GM20000 (cell line): ENCODE measurements at regions not wholly inside any gene's neighbourhood (a gene's known extent, or its start where the extent isn't known, plus 50 kb on each side); places are given as distances from the start of the nearest gene placed in this dataset.

Experiments
- DNase-seq: peaks from one replicate; pipeline ENCODE4 v3.0.0; 2012; ENCODE audit warnings: low spot score
- TF ChIP-seq, protein P1 (sequence below): IDR thresholded peaks from 2 replicates; pipeline ENCODE4 v1.5.1; 2012; ENCODE audit warnings: mild to moderate bottlenecking, control low read depth; ENCODE audit errors: extremely low read depth, missing control alignments

DNA sequence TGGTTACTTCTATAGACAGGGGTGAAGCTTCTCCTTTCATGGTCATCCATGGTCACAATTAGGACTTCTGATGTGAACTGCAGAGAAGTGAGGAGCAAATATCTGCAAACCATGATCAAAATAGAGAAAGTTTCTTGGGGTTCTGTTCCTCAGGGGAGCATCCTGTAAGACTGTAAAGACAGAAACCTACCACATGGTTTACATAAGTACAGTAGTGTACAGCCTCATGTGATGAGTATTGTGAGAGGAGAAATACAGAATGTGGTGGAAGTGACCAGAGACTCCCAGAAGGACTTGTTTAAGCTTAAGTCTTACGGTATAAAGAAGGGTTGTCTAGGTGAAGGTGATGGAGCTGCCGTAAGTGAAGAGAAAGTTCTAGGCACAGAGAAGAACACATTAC is 484.7 kb downstream of the LRIG3 start:
- TF ChIP-seq, protein P1, sequence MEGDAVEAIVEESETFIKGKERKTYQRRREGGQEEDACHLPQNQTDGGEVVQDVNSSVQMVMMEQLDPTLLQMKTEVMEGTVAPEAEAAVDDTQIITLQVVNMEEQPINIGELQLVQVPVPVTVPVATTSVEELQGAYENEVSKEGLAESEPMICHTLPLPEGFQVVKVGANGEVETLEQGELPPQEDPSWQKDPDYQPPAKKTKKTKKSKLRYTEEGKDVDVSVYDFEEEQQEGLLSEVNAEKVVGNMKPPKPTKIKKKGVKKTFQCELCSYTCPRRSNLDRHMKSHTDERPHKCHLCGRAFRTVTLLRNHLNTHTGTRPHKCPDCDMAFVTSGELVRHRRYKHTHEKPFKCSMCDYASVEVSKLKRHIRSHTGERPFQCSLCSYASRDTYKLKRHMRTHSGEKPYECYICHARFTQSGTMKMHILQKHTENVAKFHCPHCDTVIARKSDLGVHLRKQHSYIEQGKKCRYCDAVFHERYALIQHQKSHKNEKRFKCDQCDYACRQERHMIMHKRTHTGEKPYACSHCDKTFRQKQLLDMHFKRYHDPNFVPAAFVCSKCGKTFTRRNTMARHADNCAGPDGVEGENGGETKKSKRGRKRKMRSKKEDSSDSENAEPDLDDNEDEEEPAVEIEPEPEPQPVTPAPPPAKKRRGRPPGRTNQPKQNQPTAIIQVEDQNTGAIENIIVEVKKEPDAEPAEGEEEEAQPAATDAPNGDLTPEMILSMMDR = no peak
- DNase-seq = no peak

DNA sequence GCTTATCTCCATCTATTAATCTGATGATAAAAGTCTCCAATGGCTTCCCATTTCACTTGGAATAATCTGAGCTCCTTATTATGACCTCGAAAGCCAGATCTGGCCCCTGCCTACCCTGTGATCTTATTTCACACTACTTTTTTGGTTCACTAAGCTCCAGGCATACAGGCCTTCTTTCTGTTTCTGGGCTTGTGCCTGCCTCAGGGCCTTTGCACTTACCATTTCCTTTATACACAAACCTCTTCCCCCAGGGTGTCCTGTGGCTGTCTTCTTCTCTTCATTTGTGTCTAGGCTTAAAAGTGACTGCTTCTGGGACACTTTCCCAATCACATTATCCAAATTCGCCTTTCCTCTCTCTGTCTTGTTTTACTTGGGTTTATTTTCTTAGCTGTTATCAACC is 478.8 kb downstream of the LRIG3 start:
- no peak for DNase-seq
- TF ChIP-seq, protein P1 = no peak

DNA sequence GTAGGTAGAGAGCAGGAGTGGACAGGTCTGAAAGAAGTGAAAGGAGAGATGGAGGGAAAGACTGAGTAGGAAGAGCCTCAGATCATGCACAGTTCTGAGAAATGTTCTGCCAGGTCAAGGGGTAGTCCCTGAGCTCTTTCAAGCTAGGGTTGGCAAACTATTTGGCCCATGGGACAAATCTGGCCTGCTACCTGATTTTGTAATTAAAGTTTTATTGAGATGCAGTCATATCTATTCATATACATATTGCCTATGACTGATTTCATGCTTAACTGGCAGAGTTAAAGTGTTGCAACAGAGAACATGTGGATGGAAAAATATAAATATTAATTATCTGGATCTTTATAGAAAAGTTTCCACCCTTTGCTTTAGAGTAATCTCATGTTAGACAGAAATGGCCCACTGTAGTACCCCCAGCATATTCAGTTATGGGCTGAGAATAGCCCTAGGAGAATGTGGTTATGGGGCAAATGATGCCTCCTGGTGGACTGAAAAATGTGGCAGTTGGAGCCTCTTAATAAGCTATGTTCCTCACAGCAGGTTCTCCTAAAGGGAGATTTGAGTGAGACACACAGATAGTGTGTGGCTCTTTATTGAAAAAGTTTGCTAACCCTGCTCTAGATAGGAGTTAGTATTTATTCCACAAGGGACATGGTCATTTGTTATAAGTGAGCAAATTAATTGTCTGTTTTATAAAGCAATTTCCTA is 476.9 kb downstream of the LRIG3 start:
- DNase-seq = peak; percentile 20
- TF ChIP-seq, protein P1 = peak; percentile 49

DNA sequence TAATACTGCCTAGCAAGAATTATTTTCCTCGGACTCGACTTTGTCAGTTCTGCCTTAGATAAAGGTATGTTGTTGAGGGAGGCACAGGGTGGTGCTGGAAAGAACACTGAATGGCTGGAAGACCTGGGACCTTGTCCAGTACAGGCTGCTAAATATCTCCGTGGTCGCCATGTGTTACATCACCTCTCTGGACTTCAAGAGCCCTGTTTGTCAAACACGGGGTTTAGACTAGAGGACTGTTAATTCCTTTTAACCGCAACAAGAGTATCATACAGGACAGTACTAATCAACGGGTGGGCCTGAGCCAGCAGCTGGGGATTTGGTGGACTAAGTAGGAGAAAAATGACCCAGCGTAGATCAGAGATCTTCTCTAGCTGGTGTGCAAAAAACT is 476.3 kb downstream of the LRIG3 start:
- DNase-seq = no peak
- TF ChIP-seq, protein P1 = no peak

DNA sequence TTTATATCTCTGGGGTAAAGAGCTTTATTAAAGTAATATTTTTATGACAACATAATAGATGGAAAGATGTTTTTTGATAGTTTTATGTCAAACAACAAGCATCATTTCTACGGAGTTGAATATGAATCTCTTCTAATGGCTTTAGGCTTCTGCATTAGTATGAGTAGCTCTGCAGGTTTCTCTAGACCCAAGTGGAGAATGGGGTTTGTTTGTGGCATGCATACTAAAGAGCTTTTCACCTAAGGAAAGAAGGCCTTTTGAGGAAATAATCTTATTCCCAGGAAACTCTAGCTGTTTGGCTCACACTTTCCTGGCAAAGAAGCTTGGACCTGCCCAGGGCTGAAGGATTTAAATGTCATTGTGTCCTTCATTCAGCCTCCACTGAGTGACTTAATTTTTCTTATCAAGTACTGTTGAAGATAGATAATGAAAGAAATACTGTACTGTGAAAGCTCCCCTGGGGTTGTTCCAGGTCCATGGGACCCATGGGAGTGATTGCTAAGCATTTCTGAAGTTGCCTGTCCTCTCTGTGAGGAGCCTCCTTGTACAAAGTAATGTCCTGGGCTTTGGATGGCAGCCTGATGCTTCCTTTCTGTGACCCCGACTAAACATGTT is 469.3 kb downstream of the LRIG3 start:
- TF ChIP-seq, protein P1 = no peak

DNA sequence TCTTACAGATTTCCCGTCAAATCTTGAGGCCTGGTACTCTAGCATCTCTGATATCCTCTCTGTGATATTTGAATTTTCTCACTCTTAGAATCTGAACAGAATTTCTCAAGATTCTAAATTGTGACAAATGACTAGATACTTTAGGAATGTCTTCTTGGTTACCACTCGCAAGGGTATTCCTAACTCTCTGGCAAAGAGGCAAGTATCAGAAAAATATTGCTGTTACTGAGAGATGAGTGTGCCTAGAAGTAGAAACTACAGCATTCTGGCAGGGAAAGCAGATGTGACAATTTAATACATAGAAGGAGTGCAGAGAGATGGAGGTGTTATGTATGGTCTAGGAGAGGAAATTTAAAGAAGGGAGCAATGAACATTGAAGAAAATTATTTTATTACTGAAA is 467.8 kb downstream of the LRIG3 start:
- DNase-seq = no peak
- TF ChIP-seq, protein P1 = no peak

More for the DNA sequence above, 469.3 kb downstream of the LRIG3 start:
- DNase-seq = no peak

DNA sequence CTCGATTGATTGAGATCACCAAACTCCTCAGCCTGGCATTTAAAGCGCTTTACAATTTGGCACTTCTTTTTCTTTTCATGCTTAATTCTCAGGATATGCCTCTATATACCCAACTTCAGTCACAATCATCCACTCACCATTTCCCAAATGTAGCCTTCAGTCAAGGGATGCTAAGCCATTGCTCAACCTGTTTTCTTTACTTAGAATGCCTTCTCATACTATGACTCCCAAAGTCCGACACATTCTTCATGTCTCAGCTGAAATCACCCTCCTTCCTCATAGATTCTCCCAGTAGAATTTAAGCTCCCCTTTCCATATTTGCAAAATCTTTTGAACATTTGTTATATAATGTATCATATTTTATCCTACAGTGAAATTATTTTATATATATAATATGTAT is 467.0 kb downstream of the LRIG3 start:
- DNase-seq = no peak
- TF ChIP-seq, protein P1 = no peak
